ENCODE measurements at regions not wholly inside any gene's neighbourhood (a gene's known extent, or its start where the extent isn't known, plus 50 kb on each side); places are given as distances from the start of the nearest gene placed in this dataset.

DNA sequence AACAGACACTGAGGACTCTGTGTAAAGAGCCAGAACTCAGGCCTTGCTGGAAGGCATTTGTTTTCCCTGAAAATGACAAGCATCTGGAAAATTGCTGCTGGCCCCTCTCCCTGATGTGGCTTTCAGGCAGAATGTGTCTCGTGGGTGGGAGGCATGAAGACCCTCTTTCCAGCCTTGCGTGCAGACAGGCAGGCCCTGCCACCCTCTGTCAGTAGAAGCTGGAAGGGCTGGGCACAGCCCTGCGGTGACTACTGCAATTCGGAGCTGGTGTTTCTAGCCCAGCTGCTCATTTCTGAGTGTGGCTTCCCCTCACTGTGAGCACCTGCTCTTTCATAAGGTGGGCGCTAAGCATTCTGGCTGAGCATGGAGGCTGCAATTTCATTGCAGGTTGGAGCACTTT is 349.9 kb downstream of the PTPRU start:
- DNase-seq (ENCODE audit: extremely low read depth in 1 of 2, low read depth in 1 of 2): no peak

DNA sequence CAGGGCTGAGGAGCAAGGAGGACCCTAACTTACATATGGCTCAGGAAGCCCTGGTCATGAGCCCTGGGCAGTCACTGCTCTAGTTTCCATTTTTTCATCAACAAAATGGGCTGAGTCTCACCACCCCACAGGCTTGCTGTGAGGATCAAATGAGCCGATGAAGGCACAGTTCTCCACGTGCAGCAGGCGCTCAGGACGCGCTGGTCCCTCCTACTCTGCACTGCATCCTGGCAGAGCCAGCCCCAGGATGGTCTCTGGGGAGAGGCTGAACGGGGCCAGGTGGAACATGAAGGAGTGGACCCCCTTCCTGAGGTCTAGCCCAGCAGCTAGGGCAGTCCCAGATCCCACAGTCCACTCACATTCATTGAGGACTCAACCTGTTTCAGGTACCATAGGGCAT is 349.3 kb downstream of the PTPRU start:
- DNase-seq (ENCODE audit: extremely low read depth in 1 of 2, low read depth in 1 of 2): no peak

DNA sequence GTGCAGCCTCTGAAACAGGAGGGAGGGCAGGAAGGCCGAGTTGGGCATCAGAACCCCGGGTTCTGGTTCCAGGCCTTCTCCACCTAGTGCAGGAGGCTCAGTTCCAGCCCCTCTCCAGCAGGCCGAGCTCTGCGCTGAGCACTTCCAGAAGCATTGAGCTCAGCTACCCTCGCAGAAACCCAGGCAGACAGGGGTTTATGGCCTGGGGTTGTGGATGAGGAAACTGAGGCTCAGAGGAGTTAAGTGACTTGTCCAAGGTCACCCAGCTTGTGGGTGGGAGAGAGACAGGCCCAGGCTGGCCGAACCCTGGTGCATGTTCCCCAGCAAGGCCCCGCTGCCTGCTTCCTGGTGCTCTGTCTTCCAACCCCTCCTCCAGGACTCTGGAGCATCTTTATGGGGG is 348.9 kb downstream of the PTPRU start:
- DNase-seq (ENCODE audit: extremely low read depth in 1 of 2, low read depth in 1 of 2): no peak

DNA sequence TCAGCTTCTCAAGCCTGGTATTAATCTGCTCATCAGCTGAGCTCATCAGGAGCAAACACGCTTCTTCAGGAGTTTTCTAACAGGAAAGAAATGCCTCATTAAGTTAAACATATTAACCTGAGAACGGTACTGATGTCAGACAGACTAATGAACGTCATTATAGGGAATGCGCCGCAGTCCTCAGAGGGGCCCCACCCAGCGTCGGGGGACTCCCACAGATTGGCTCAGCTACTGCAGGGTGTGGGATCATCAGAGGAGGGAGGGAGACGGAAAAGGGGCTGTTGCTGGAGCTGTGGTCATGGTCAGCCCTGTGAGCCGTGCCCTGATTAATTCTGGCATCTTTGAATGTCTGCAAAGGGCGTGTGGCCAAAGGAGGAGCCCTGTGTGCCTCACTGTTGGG is 348.5 kb downstream of the PTPRU start:
- no peak for DNase-seq (ENCODE audit: extremely low read depth in 1 of 2, low read depth in 1 of 2)

DNA sequence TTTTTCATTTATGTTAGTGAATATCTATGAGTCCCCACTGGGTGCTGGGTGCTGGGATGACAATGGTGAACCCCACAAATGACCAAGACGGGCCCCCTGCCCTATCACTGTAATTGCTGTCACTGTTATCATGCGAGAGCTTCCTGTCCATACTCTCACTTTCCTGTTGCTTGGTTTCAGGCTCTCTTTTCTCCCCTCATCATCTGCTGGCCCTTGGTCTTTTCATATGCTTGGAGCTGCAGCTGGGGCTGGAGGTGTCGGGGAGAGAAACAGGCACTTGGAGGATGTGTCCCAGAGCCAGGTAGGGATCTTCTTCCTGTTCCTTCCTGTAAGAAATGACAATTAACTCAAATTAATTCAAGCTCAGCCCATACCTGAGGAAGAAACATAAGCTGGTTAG is 348.0 kb downstream of the PTPRU start:
- no peak for DNase-seq (ENCODE audit: extremely low read depth in 1 of 2, low read depth in 1 of 2)

DNA sequence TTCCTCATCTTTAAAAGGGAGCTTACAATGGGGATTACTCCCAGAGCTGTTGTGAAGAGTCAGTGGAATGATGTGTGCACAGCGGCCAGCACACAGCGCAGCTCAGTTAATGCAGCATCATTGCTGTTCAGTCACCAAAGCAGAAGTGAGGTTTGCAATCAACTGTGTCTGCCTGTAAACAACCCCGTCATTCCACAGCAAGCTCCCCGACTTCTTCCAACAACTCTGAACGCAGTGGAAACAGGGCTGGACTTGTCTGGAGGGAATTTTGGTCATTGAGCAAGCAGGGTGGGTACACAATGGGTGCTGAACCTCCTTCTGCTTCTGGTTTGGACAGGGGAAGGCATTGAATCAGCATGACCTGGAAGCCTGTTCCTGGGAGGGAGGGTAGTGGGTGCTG is 347.4 kb downstream of the PTPRU start:
- no peak for DNase-seq (ENCODE audit: extremely low read depth in 1 of 2, low read depth in 1 of 2)

DNA sequence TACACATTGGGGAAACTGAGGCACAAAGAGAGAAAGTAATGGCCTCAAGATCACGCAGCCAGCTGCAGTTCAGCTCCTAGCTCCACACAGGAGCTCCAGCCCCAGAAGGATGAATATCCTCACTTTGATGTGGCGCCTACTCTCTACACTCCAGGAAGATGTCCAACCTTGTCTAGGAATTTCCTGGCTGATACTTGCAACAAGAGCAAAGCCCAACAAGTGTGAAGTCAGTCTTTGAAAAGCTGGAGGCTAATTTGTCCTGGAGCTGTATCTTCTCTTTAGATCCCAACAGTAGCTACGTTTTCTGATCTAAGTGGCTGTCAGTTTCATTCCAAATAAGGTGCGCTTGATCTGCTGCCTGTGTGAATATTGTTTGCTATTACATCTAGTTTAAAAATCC is 344.9 kb downstream of the PTPRU start:
- no peak for DNase-seq (ENCODE audit: extremely low read depth in 1 of 2, low read depth in 1 of 2)

DNA sequence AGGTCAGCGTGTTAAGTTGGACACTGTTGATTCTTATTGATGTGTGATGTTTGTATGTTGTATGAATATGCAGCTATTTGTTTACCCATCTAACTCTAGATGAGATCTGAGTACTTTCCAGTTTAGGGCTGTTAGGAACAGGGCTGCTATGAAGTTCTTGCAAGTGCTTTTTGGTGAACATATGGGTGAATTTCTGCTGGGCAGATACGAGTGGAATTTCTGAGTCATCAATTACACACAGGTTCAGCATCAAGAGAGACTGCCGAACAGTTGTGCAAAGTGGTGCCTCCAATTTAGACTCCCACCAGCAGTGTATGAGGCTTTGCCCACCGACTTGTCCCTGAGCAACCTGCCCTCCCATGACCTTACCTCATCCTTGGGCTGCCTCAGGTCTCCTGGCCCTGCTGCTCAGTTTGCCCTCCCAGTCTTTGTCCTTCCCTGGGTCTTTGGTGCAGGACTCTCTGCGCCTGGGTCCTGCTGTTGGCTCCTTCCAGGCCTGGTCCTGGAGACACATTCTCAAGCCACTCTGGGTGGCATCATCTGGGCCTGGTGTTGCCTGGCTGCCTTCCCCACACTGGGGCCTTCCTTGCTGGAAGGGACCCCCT is 343.6 kb downstream of the PTPRU start:
- no peak for DNase-seq (ENCODE audit: extremely low read depth in 1 of 2, low read depth in 1 of 2)

DNA sequence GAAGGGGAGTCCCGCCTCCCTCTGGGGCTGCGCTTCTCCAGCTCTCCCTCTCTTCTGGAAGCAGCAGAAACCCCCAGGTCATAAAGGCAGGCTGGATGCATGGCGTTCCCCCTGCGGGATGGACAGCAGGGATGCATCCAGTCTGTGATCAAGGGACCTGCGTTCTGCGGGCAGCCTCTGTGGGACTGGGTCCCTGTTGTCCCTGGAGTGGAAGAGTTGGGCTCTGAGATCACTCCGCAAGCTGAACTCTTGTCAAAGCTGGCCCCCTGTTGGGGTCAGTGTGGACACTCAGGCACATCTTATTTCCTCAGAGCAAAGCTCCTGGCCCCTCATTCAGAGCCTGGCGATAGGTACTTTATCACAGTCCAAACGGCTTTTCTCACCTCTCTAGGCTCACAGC is 341.2 kb downstream of the PTPRU start:
- no peak for DNase-seq (ENCODE audit: extremely low read depth in 1 of 2, low read depth in 1 of 2)

DNA sequence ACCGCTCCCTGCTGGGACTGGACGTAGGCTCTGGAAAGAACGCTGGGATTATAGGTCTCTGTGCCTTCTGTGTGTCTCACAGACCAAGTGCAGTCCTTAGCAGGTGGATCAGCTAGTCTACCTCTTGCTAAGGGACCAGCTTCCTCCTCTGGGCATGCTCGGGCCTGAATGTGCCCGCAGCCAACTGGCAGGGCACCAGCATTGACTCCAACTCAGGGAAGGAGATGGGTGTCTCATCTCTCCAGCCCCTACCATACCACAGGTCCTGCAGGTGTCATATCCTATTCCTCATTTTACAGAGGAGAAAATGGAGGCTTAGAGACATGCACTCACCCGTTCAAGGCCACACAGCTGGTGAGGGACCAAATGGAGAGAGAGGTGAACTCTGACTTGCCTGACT is 340.2 kb downstream of the PTPRU start:
- DNase-seq (ENCODE audit: extremely low read depth in 1 of 2, low read depth in 1 of 2): no peak

DNA sequence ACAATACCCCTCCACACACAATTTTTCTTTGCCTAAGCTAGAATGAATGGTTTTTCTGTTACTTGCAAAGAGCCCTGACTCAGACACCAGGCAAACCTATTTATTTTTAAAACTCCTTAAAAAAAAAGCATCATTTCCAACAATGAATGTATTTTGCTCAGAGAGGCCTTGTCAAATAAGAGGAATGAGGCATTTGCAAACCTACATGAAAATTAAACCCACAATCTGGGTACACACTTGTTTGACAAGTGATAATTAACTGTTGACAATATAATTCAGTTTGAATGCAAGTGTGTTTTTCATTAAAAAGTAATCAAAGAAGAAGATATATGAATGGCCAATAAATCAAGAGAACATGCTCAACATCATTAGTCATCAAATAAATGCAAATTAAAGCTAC is 339.5 kb downstream of the PTPRU start:
- no peak for DNase-seq (ENCODE audit: extremely low read depth in 1 of 2, low read depth in 1 of 2)

DNA sequence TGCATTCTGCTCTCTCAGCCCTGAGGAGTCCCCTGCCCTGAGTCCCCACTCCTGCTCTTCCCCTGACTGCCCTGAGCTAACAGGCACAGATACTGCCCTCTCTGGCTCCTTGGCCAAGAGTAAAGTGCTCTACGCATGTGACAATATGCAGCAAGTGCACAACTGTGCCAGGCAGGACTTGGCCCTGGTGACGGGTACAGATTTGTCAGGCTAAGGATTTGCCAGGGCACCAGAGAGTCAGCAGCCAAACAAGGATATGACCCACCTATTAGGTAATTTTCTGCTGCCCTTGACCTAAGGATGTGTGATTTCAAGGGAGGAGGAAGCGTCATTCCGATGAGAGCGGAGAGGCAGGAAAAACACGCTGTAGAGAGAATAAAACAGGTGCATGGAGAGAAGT is 339.0 kb downstream of the PTPRU start:
- DNase-seq (ENCODE audit: extremely low read depth in 1 of 2, low read depth in 1 of 2): no peak

DNA sequence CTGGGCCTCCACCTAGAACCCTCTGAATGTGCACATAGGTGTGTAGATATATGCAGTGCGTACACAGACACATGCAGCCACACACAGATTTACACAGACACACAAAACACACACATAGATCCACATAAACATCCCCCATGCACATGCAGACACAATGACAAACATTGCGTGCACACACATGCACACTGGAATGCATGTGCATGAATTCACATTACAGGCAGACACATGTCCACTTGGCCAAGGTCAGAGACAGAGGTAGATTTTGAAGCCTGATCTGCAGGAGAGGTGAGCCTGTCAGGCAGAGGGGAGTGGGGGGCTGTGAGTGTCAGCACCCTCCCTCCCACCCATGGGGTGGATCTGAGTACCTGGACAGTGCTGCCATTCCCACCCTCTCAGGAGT is 338.5 kb downstream of the PTPRU start:
- no peak for DNase-seq (ENCODE audit: extremely low read depth in 1 of 2, low read depth in 1 of 2)

DNA sequence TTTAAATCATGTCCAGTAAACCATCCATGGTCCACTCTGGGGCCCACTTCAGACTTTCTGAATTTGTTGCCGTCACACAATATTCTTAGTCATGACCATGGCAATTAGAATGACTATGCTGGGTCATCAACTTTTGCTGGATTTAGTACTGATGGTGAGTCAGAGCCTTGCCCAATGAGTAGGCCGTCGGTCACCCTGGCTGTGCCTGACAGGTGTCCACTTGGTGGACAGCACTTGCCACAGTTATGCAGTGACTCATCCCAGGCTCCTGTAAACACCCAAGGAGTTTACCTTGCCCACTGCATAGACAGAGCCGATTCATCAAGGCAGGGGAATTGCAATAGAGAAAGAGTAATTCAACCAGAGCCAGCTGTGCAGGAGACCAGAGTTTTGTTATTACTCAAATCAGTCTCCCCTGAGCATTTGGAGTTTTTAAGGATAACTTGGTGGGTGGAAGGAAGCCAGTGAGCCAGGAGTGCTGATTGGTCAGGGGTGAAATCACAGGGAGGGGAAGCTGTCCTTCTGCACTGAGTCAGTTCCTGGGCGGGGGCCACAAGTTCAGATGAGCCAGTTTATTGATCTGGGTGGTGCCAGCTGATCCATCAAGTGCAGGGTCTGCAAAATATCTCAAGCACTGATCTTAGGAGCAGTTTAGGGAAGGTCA is 333.8 kb downstream of the PTPRU start:
- no peak for DNase-seq (ENCODE audit: extremely low read depth in 1 of 2, low read depth in 1 of 2)

DNA sequence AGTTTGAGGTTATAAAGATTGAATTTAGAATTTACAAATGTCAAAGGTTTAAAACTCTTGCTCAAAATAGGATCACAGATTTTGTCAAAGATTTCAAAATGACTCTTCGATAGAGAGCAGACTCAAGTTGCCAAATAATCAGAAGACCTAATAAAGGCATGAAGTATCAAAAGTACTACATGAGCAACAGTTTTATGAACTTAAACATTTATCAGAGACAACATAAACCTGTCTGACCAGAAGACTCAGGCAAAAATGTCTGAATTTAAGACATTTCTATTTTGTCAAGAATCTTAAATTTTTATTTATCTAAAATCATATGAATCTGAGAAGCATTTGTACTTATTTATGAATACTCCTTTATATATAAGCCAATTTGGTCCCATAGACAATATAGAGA is 330.9 kb downstream of the PTPRU start:
- DNase-seq (ENCODE audit: extremely low read depth in 1 of 2, low read depth in 1 of 2): no peak

DNA sequence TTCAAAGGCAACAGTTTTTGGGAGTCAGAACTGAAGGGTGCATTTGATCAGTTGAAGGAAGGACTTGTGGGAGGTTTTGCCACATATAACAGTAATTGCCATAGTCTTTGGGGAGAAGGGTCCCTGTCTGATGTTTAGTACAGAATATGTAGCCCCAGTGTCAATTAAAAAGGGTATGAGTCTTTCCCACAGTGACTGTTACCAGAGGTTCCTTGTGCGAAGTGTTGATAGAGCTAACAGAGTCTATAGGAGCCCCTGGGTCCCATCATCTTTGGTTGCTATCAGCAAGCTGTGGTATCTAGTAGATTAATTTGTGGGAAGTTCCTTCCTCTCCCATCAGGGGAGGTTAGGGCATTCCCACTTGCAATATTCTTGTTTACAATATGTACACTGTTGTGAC is 329.2 kb downstream of the PTPRU start:
- no peak for DNase-seq (ENCODE audit: extremely low read depth in 1 of 2, low read depth in 1 of 2)

DNA sequence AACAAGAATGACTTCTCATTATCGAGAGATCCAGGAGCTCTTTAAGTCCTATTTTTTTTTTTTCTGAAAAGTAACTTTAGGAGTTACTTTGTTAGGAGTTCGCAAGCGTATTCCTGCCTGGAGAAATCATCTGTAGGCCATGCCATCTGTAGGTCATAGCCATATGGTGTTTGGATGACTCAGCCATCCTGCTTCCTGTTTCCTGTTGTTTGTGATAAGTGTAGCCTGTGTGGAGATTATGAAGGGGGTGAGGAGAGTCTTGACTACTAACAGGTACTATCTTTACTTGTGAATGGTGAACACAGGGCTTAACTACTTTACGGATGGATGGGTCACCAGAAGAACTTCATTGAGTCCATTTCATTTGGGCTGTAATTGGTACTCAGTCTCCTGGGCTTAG is 327.2 kb downstream of the PTPRU start:
- no peak for DNase-seq (ENCODE audit: extremely low read depth in 1 of 2, low read depth in 1 of 2)

DNA sequence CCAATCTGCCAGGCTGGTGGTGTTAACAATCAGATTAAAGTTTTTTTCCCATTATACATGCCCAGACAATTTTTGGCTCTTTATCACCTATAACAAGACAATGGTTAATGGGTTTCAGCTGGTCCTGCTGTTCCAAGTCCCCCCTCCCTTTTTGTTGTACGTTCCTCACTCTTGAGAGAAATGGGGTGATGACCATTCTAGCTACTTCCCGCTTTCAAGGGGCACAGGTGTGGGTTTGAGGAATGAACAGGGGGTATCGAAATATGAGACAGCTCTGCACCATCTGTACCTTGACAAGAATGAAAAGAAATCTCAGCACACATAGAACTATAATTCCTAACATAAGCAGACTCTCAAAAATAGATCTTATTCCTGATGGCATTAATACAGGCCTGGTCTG is 326.8 kb downstream of the PTPRU start:
- no peak for DNase-seq (ENCODE audit: extremely low read depth in 1 of 2, low read depth in 1 of 2)

DNA sequence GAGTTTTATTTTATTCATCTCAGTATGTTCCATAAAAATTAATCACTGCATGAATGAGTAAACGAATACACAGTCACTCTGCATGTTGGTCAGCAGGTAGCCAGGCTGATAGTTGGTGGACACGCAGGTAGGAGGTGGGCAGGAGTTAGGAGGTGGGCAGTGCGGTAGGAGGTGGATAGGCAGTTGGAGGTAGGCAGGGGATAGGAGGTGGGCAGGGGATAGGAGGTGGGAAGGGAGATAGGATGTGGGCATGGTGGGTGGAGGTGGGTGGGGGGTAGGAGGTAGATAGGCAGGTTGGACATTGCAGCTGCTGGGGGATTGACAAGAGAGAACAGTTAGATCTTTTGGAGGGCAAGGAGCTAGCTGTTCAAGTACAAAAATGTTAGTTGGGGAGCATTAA is 322.7 kb downstream of the PTPRU start:
- no peak for DNase-seq (ENCODE audit: extremely low read depth in 1 of 2, low read depth in 1 of 2)

DNA sequence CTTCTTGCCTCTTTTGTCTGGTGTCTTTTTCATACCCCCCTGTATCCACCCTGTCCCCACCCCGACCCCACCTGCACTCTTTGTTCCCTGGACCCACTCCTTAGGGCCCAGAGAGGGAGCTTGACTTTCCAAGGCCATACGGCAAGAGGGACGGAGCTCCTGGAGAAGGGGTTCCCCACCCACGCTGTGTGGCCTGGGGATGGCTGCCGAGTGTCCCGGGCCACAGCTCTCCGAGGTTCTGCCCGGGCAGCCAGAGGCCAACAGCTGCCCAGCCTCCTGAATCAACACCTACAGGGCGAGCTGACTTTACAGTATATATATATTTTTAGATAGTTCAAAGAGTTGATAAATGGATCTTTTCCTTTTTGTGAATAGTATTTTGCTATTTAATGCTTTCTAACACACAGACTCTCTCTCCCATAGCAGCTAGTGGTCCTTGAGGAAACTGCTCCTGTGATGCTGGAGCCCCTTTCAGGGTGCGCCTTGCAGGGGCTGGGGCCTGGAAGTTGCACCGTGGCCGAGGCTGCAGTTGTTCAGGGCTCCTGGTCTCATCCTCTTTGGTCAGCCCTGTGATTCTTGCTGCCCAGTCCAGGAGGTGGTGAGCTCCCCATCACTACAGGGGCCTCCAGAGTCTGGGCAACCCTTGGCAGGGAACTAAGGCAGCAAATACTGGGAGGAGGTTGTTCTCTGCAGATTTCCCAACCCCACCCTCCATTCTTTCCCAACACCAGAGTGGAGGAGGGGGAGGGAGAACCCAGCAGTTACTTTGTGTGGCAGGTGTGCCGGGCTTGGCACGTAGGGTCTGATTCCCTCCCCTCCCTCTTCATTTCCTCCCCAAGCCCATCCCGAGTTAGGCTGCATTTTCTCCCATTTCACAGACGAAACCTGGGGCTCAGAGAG is 321.6 kb downstream of the PTPRU start:
- DNase-seq (ENCODE audit: extremely low read depth in 1 of 2, low read depth in 1 of 2): no peak

DNA sequence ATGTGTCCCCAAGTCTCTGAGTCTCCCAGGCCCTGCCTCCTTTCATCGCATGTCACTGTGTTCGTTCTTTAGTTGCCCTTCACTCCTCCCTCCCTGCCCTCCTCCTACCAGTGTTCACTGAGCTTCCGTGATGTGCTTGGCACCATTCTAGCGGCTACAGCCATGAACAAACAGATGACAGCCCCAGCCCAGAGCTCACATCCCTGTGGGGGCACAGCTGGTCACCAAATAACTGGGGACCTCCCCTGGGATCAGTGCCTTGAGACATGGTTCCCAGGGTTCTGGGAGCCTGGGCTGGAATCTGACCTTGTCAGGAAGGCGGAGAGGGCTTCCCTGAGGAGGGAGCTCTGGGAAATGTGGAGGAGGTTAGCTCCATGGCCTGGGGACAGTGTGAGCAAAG is 320.7 kb downstream of the PTPRU start:
- no peak for DNase-seq (ENCODE audit: extremely low read depth in 1 of 2, low read depth in 1 of 2)

DNA sequence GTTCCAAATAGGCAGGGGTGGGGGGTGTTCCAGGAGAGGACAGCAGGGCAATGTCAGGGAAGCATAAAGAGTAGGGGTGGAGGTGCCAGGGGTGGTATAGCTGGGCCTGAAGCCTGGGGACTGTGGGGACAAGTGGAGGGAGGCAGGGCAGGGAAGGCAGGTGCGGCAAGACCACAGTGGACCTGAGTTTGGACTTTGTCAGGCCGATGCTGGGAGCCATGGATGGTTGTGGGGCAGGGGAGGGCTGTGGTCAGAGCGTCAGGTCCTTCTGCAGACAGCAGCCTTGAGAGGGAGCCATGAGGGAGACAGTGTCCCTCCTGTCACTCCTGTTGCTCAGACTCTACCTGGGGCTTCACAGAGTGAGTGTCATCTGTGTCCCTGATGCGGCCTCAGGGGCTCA is 320.3 kb downstream of the PTPRU start:
- no peak for DNase-seq (ENCODE audit: extremely low read depth in 1 of 2, low read depth in 1 of 2)
